ENCODE measurements at regions not wholly inside any gene's neighbourhood (a gene's known extent, or its start where the extent isn't known, plus 50 kb on each side); places are given as distances from the start of the nearest gene placed in this dataset.

DNA sequence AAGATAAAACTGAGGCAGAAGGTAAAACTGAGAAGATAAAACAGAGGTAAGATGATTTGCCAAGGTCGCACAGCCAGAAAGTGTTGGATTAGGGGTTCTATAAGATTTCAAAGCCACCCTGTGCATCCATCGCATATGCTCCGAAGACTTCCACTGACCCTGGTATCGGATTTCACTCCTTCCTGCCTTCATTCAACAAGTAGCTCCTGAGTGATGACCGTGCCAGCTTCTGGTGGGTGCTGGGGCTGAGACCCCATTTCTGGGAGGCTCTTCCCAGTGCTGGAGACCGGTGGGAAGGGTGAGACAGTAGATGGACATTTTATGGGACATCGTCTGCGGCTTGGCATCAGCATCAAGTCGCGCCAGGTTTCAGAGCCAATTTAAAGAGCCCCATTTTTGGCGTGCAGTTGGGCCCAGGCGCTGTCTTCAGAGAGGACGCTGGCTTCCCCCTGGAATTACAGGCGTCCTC is 53.7 kb upstream of the DAB2IP start:
- TF ChIP-seq, protein P1, sequence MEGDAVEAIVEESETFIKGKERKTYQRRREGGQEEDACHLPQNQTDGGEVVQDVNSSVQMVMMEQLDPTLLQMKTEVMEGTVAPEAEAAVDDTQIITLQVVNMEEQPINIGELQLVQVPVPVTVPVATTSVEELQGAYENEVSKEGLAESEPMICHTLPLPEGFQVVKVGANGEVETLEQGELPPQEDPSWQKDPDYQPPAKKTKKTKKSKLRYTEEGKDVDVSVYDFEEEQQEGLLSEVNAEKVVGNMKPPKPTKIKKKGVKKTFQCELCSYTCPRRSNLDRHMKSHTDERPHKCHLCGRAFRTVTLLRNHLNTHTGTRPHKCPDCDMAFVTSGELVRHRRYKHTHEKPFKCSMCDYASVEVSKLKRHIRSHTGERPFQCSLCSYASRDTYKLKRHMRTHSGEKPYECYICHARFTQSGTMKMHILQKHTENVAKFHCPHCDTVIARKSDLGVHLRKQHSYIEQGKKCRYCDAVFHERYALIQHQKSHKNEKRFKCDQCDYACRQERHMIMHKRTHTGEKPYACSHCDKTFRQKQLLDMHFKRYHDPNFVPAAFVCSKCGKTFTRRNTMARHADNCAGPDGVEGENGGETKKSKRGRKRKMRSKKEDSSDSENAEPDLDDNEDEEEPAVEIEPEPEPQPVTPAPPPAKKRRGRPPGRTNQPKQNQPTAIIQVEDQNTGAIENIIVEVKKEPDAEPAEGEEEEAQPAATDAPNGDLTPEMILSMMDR (IDR thresholded peaks at IDR 0.05): no peak
- TF ChIP-seq POLR2A (IDR thresholded peaks at IDR 0.05) (no peak), POLR2AphosphoS5 (IDR thresholded peaks at IDR 0.05) (no peak), EP300 (IDR thresholded peaks at IDR 0.05; ENCODE audit: low read depth) (no peak)

All from transverse colon (tissue), 4 donors.